Esophagus mucosa (tissue), 1 donor: ENCODE measurements at regions not wholly inside any gene's neighbourhood (a gene's known extent, or its start where the extent isn't known, plus 50 kb on each side); places are given as distances from the start of the nearest gene placed in this dataset.
A peak's percentile ranks its signal among the peaks of the same experiment; 100 is the strongest.

Source experiments
- ATAC-seq: fragments of 200-7000 bp; cut with Tn5 transposase; one replicate; pipeline ENCODE4 v1.9.1; 2020
- donor health status: DM: yes; HTN: yes; CAD: no.

- peak; percentile 39 for ATAC-seq
Measured at GRCh38 chr21:9246010-9246409, 1275.4 kb upstream of the TPTE start.

- peak; percentile 78 for ATAC-seq
Measured at GRCh38 chr21:9246481-9247289, 1274.7 kb upstream of the TPTE start.

GRCh38 chr21:9247290-9247613, 1274.1 kb upstream of the TPTE start:
- ATAC-seq = peak; percentile 61

GRCh38 chr21:9247616-9248317, 1273.6 kb upstream of the TPTE start:
- peak; percentile 70 for ATAC-seq
